ENCODE measurements at regions not wholly inside any gene's neighbourhood (a gene's known extent, or its start where the extent isn't known, plus 50 kb on each side); places are given as distances from the start of the nearest gene placed in this dataset.
"Not testable (repeated sequence)": the region's sequence is repeated elsewhere in the genome, so short reads cannot be mapped to it uniquely, and the experiment has no call there.

GRCh38 chr1:101444381-101444780, 207.6 kb downstream of the S1PR1 start:
- Histone ChIP-seq H3K9me3 (ENCODE audit: low read depth) (no peaks in the 10 kb centered on the region), H3K36me3 (no peaks in the 10 kb centered on the region), H3K4me1 (peaks cover 16% of the 10 kb centered on the region), H3K4me2 (no peak overlapping the region), H3F3A (ENCODE audit: low read depth) (no peaks in the 10 kb centered on the region), H3K27ac (no peak overlapping the region), H3K9ac (no peak overlapping the region), H4K20me1 (ENCODE audit: low read depth) (no peaks in the 10 kb centered on the region), H3K27me3 (no peaks in the 10 kb centered on the region), H2AFZ (replicated peaks) (no peak overlapping the region), H3K4me3 (no peak overlapping the region), H3K79me2 (ENCODE audit: low read depth) (no peaks in the 10 kb centered on the region)
- no peak overlapping the region for H3K27ac Mint-ChIP-seq
- no peaks in the 10 kb centered on the region for H3K36me3 Mint-ChIP-seq
- TF ChIP-seq EZH2phosphoT487 (IDR thresholded peaks at IDR 0.05) (no peak), EZH2 (IDR thresholded peaks at IDR 0.05) (no peak)
- TF ChIP-seq, protein P1, sequence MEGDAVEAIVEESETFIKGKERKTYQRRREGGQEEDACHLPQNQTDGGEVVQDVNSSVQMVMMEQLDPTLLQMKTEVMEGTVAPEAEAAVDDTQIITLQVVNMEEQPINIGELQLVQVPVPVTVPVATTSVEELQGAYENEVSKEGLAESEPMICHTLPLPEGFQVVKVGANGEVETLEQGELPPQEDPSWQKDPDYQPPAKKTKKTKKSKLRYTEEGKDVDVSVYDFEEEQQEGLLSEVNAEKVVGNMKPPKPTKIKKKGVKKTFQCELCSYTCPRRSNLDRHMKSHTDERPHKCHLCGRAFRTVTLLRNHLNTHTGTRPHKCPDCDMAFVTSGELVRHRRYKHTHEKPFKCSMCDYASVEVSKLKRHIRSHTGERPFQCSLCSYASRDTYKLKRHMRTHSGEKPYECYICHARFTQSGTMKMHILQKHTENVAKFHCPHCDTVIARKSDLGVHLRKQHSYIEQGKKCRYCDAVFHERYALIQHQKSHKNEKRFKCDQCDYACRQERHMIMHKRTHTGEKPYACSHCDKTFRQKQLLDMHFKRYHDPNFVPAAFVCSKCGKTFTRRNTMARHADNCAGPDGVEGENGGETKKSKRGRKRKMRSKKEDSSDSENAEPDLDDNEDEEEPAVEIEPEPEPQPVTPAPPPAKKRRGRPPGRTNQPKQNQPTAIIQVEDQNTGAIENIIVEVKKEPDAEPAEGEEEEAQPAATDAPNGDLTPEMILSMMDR (IDR thresholded peaks at IDR 0.05), result no peak
- peaks cover 16% of the 10 kb centered on the region for H3K4me1 Mint-ChIP-seq
- no peak for DNase-seq (ENCODE audit: low spot score)
- H3K9me3 Mint-ChIP-seq, result no peaks in the 10 kb centered on the region
- peaks cover 8% of the 10 kb centered on the region for H3K27me3 Mint-ChIP-seq (ENCODE audit: insufficient read depth, low read depth)
- H3K4me3 Mint-ChIP-seq, result no peak overlapping the region

DNA sequence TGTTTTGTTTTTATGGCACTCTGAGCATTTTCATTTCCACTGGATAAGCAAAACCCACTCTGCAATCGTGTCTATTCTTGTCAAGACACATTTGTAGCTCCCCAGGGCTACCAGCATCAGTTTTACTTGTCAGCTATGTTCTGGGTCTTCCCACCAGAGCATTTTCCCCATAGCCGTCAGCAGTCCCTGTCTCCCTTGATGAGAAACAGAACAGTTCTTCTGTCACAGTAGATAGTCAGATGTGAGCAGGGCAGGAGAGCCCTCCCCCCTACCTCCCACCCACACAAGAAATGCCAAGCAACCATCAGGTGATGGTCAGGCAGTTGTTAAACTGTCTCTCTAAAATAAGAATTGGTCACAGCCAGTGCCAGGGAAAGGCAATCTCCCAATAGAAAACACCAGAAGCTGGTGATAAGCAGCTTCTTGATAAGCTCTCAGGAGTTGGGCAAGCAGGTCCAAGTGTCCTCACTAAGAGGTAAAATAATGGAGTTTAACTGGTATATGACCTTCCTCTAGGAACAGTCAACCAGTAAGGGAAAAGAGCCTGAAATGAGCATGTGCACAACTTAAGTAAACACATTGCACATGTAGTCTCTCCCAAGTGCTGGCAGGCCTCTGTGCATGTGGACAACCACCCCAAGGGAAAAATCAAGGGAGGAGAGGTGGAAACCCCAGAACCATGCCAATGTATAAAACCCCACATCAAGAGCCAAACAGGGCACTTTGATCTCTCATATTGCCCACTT, 208.2 kb downstream of the S1PR1 start:
- H3K4me3 Mint-ChIP-seq, result no peak overlapping the region

GRCh38 chr1:101448018-101448417, 211.2 kb downstream of the S1PR1 start:
- no peak for DNase-seq (ENCODE audit: low spot score)
- Histone ChIP-seq H3K36me3 (no peaks in the 10 kb centered on the region), H3K4me2 (no peak overlapping the region), H2AFZ (replicated peaks) (no peak overlapping the region), H3K4me1 (no peaks in the 10 kb centered on the region), H3K9me3 (ENCODE audit: low read depth) (no peaks in the 10 kb centered on the region), H3K9ac (no peak overlapping the region), H3F3A (ENCODE audit: low read depth) (no peaks in the 10 kb centered on the region), H3K4me3 (no peak overlapping the region), H3K27me3 (no peaks in the 10 kb centered on the region), H3K27ac (no peak overlapping the region), H3K79me2 (ENCODE audit: low read depth) (no peaks in the 10 kb centered on the region), H4K20me1 (ENCODE audit: low read depth) (no peaks in the 10 kb centered on the region)
- TF ChIP-seq EZH2 (IDR thresholded peaks at IDR 0.05), result no peak
- no peak for TF ChIP-seq EZH2phosphoT487 (IDR thresholded peaks at IDR 0.05)
- TF ChIP-seq, protein P1 (IDR thresholded peaks at IDR 0.05), result no peak
- Mint-ChIP-seq H3K27ac (no peak overlapping the region), H3K4me3 (no peak overlapping the region), H3K27me3 (ENCODE audit: insufficient read depth, low read depth) (peaks cover 3% of the 10 kb centered on the region), H3K9me3 (peaks cover 5% of the 10 kb centered on the region), H3K4me1 (no peaks in the 10 kb centered on the region), H3K36me3 (no peaks in the 10 kb centered on the region)

More for the DNA sequence above, 208.2 kb downstream of the S1PR1 start:
- no peak overlapping the region for H3K9ac ChIP-seq
- no peak for DNase-seq (ENCODE audit: low spot score)
- no peaks in the 10 kb centered on the region for H3K27me3 ChIP-seq
- H3F3A ChIP-seq (ENCODE audit: low read depth), result no peaks in the 10 kb centered on the region
- Mint-ChIP-seq H3K9me3 (no peaks in the 10 kb centered on the region), H3K4me1 (peaks cover 12% of the 10 kb centered on the region), H3K36me3 (no peaks in the 10 kb centered on the region), H3K27me3 (ENCODE audit: insufficient read depth, low read depth) (peaks cover 8% of the 10 kb centered on the region), H3K27ac (no peak overlapping the region)
- TF ChIP-seq EZH2phosphoT487 (IDR thresholded peaks at IDR 0.05) (no peak), EZH2 (IDR thresholded peaks at IDR 0.05) (no peak)
- TF ChIP-seq, protein P1 (IDR thresholded peaks at IDR 0.05), result no peak
- no peak overlapping the region for H3K4me3 ChIP-seq
- H3K79me2 ChIP-seq (ENCODE audit: low read depth), result no peaks in the 10 kb centered on the region
- H4K20me1 ChIP-seq (ENCODE audit: low read depth), result no peaks in the 10 kb centered on the region
- no peak overlapping the region for H3K4me2 ChIP-seq
- H3K36me3 ChIP-seq, result no peaks in the 10 kb centered on the region
- no peaks in the 10 kb centered on the region for H3K9me3 ChIP-seq (ENCODE audit: low read depth)
- no peak overlapping the region for H3K27ac ChIP-seq
- peaks cover 12% of the 10 kb centered on the region for H3K4me1 ChIP-seq
- H2AFZ ChIP-seq (replicated peaks), result no peak overlapping the region

- H3K9me3 Mint-ChIP-seq; H4K20me1 ChIP-seq (ENCODE audit: low read depth); H3K27me3 ChIP-seq; H3K4me2 ChIP-seq; H3K4me3 Mint-ChIP-seq; DNase-seq (ENCODE audit: low spot score); H3F3A ChIP-seq (ENCODE audit: low read depth); H3K4me3 ChIP-seq; H3K36me3 Mint-ChIP-seq; H3K27ac Mint-ChIP-seq; H3K79me2 ChIP-seq (ENCODE audit: low read depth); H3K4me1 ChIP-seq; H3K27ac ChIP-seq; H3K9me3 ChIP-seq (ENCODE audit: low read depth); H3K4me1 Mint-ChIP-seq; H2AFZ ChIP-seq (replicated peaks); H3K9ac ChIP-seq; H3K27me3 Mint-ChIP-seq (ENCODE audit: insufficient read depth, low read depth); H3K36me3 ChIP-seq: not testable (repeated sequence)
These were observed 213.9 kb downstream of the S1PR1 start for GRCh38 chr1:101450691-101451090.

Measured in neural progenitor cell (in vitro differentiated cells).